ENCODE measurements at regions not wholly inside any gene's neighbourhood (a gene's known extent, or its start where the extent isn't known, plus 50 kb on each side); places are given as distances from the start of the nearest gene placed in this dataset.
"Not testable (repeated sequence)": the region's sequence is repeated elsewhere in the genome, so short reads cannot be mapped to it uniquely, and the experiment has no call there.

DNA sequence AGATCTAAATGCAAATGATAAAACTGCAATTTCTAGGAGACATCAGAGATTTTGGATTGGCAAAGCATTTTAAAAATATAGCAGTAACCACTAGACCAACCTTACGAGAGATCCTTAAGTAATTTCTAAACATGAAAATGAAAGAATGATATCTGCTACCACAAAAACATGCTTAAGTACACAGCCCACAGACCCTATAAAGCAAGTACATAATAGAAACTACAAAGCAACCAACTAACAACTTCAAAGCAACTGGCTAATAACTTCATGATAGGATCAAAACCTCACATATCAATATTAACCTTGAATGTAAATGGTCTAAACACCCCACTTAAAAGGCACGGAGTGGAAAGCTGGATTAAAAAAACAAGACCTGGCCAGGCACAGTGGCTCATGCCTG lies 209.9 kb upstream of the SOX14 start:
- TF ChIP-seq, protein P1, sequence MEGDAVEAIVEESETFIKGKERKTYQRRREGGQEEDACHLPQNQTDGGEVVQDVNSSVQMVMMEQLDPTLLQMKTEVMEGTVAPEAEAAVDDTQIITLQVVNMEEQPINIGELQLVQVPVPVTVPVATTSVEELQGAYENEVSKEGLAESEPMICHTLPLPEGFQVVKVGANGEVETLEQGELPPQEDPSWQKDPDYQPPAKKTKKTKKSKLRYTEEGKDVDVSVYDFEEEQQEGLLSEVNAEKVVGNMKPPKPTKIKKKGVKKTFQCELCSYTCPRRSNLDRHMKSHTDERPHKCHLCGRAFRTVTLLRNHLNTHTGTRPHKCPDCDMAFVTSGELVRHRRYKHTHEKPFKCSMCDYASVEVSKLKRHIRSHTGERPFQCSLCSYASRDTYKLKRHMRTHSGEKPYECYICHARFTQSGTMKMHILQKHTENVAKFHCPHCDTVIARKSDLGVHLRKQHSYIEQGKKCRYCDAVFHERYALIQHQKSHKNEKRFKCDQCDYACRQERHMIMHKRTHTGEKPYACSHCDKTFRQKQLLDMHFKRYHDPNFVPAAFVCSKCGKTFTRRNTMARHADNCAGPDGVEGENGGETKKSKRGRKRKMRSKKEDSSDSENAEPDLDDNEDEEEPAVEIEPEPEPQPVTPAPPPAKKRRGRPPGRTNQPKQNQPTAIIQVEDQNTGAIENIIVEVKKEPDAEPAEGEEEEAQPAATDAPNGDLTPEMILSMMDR (IDR thresholded peaks at IDR 0.05; ENCODE audit: insufficient read depth, low read length, poor library complexity, severe bottlenecking) = no peak
- no peak for DNase-seq (ENCODE audit: low read depth)
- no peak overlapping the region for H3K4me3 ChIP-seq (ENCODE audit: low read depth, low read length)
- no peaks in the 10 kb centered on the region for H3K36me3 ChIP-seq (ENCODE audit: control insufficient read depth, insufficient read depth, low read length)
- H3K27me3 ChIP-seq (ENCODE audit: control insufficient read depth, insufficient read depth, low read length) = no peaks in the 10 kb centered on the region

DNA sequence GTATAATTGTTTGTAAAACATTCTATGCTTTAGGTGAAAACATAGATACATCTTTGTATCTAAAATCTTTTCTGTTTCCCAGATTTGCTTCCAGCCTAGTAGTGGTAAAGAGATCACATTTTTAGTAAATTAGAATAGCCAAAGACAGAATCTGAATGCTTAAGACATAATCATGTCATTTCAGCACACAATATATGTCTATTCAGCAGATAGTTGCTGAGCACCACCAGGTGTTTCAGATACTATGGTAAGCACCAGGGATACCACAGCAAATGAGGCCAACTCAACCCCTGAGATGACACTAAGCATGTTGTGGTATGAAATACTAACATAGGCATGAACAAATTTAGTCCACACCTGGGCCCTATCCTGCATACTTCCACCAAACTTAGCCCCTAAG lies 195.2 kb upstream of the SOX14 start:
- DNase-seq (ENCODE audit: low read depth) = no peak
- Histone ChIP-seq H3K27me3 (ENCODE audit: control insufficient read depth, insufficient read depth, low read length) (no peaks in the 10 kb centered on the region), H3K4me3 (ENCODE audit: low read depth, low read length) (no peak overlapping the region), H3K36me3 (ENCODE audit: control insufficient read depth, insufficient read depth, low read length) (no peaks in the 10 kb centered on the region)
- TF ChIP-seq, protein P1 (IDR thresholded peaks at IDR 0.05; ENCODE audit: insufficient read depth, low read length, poor library complexity, severe bottlenecking) = no peak

DNA sequence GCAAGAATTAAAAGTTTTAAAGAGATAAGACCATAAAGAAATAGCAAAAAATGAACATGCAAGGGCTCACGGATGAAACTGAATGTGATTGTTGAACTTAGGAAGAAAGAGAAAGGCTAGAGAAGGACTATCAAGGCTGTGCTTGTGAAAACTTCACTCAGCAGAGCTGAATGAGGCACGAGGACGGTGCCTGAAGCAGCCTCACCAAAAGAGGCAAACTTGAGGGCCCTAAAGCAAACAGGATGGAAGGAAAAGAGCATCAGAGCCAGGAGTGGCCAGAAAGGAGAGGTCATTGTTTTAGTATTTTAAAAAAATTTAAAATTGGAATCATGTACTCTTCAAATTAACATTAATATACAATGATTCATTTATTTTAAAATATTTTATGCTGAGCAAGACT lies 191.2 kb upstream of the SOX14 start:
- no peaks in the 10 kb centered on the region for H3K36me3 ChIP-seq (ENCODE audit: control insufficient read depth, insufficient read depth, low read length)
- DNase-seq (ENCODE audit: low read depth) = no peak
- TF ChIP-seq, protein P1 (IDR thresholded peaks at IDR 0.05; ENCODE audit: insufficient read depth, low read length, poor library complexity, severe bottlenecking) = no peak
- H3K4me3 ChIP-seq (ENCODE audit: low read depth, low read length) = no peak overlapping the region
- no peaks in the 10 kb centered on the region for H3K27me3 ChIP-seq (ENCODE audit: control insufficient read depth, insufficient read depth, low read length)

DNA sequence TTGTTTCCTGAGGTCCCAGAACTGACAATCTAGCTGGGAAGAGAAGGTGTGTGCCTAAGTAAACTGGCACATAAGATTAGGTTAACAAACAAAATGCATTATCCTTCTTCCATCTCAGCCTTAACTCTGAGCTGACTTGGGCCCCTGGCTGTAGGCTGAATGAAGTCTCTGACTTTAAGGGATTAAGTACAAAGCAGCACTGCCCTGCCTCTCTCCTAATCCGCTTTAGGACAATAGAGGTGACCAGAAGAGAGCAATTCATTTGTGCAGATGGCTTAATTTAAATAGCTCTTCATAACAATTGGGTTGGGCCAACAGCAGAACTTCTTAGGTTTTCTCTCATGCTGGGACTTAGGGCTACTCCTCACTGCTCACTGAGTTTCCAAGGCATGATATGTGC lies 181.6 kb upstream of the SOX14 start:
- DNase-seq (ENCODE audit: low read depth) = no peak
- Histone ChIP-seq H3K36me3 (ENCODE audit: control insufficient read depth, insufficient read depth, low read length) (no peaks in the 10 kb centered on the region), H3K27me3 (ENCODE audit: control insufficient read depth, insufficient read depth, low read length) (no peaks in the 10 kb centered on the region), H3K4me3 (ENCODE audit: low read depth, low read length) (no peak overlapping the region)
- TF ChIP-seq, protein P1 (IDR thresholded peaks at IDR 0.05; ENCODE audit: insufficient read depth, low read length, poor library complexity, severe bottlenecking) = no peak

DNA sequence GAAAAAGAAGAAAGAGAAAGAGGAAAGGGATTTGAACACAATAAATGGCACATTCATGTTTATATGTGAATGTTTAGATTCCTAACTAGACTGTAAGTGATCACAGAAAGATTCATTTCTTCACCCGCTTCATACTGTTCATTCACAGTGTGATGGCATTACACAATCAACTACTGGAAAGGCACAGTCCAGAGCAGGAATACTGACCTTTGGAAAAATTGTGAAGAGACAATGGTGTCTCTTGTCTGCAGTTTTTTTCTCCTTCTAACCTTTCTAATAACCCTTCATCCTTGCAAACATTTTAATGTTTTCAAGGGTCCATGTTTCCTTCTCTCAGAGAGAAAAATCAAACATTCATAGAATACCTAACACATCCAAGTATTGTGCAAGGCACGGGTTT lies 180.9 kb upstream of the SOX14 start:
- Histone ChIP-seq H3K27me3 (ENCODE audit: control insufficient read depth, insufficient read depth, low read length) (no peaks in the 10 kb centered on the region), H3K4me3 (ENCODE audit: low read depth, low read length) (no peak overlapping the region), H3K36me3 (ENCODE audit: control insufficient read depth, insufficient read depth, low read length) (no peaks in the 10 kb centered on the region)
- TF ChIP-seq, protein P1 (IDR thresholded peaks at IDR 0.05; ENCODE audit: insufficient read depth, low read length, poor library complexity, severe bottlenecking) = no peak
- no peak for DNase-seq (ENCODE audit: low read depth)

DNA sequence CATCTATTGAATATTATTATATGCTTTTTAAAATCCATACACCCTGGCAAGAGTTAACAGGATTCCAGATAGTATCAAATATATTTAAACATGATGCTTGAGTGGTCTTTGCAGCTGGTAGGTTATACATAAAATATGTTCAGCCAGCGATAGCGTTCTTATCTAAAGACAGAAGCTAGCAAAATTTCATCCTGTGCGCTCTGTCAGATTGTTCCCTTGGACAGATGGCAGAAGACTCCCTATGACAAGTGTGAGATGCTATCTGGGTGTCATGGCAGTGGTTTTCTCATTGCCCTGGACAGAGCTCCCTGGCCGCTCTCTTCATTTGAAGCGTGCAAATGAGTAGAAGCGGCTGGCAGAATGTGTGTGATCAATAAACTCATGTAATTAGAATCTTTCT lies 175.2 kb upstream of the SOX14 start:
- no peak overlapping the region for H3K4me3 ChIP-seq (ENCODE audit: low read depth, low read length)
- H3K27me3 ChIP-seq (ENCODE audit: control insufficient read depth, insufficient read depth, low read length) = no peaks in the 10 kb centered on the region
- no peaks in the 10 kb centered on the region for H3K36me3 ChIP-seq (ENCODE audit: control insufficient read depth, insufficient read depth, low read length)
- DNase-seq (ENCODE audit: low read depth) = no peak
- TF ChIP-seq, protein P1 (IDR thresholded peaks at IDR 0.05; ENCODE audit: insufficient read depth, low read length, poor library complexity, severe bottlenecking) = no peak

DNA sequence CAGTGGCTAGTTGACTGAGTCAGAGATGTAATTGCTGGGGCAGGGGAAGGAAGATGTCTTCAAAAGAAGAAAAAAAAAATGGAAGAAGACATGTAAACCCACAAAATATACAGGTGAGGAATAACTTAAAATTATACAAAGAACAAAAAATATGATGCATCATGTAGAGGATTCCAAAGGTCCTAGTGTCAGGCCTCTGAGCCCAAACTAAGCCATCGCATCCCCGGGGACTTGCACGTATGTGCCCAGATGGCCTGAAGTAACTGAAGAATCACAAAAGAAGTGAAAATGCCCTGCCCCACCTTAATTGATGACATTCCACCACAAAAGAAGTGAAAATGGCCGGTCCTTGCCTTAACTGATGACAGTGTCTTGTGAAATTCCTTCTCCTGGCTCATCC lies 168.7 kb upstream of the SOX14 start:
- not testable (repeated sequence) for DNase-seq (ENCODE audit: low read depth); H3K27me3 ChIP-seq (ENCODE audit: control insufficient read depth, insufficient read depth, low read length)

More for the DNA sequence above, 168.7 kb upstream of the SOX14 start:
- not testable (repeated sequence) for H3K36me3 ChIP-seq (ENCODE audit: control insufficient read depth, insufficient read depth, low read length); H3K4me3 ChIP-seq (ENCODE audit: low read depth, low read length)
